OCI-LY3 (cell line): ENCODE measurements at regions not wholly inside any gene's neighbourhood (a gene's known extent, or its start where the extent isn't known, plus 50 kb on each side); places are given as distances from the start of the nearest gene placed in this dataset.

Experiments used
- EZH2phosphoT487 ChIP-seq: fragments of 200-600 bp; shearing (Covaris generic); IDR thresholded peaks from 2 replicates; pipeline ENCODE4 v1.6.1; 2018; ENCODE audit warnings: antibody characterized with exemption, mixed run types, low read depth
- TF ChIP-seq, protein P1 (sequence below): fragments of 200-600, 300-600 bp; sonication (generic); IDR thresholded peaks from 2 replicates; pipeline ENCODE4 v1.5.1; 2014; ENCODE audit warnings: antibody characterized with exemption, low read length, low read depth

DNA sequence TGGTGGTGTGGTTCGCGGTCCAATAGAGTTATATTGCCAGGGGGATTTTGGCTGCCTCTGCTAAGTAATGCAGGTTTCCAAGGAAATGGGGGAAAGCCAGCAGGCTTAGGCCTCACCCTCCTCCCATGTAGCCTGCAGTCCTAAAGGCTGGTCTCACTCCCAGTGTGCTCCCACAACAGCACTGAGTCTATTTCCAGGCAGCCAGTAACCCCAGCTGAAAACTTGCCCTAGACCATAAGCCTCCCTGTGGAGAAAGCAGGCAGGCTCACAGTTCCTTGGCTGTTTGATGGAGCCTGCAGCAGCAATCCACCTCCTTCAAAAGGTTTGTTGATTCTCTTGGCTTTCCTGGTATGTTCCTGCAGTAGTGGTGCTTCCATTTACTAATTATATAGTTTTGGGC is 220.0 kb upstream of the ZNF804B start:
- no peak for TF ChIP-seq EZH2phosphoT487
- TF ChIP-seq, protein P1, sequence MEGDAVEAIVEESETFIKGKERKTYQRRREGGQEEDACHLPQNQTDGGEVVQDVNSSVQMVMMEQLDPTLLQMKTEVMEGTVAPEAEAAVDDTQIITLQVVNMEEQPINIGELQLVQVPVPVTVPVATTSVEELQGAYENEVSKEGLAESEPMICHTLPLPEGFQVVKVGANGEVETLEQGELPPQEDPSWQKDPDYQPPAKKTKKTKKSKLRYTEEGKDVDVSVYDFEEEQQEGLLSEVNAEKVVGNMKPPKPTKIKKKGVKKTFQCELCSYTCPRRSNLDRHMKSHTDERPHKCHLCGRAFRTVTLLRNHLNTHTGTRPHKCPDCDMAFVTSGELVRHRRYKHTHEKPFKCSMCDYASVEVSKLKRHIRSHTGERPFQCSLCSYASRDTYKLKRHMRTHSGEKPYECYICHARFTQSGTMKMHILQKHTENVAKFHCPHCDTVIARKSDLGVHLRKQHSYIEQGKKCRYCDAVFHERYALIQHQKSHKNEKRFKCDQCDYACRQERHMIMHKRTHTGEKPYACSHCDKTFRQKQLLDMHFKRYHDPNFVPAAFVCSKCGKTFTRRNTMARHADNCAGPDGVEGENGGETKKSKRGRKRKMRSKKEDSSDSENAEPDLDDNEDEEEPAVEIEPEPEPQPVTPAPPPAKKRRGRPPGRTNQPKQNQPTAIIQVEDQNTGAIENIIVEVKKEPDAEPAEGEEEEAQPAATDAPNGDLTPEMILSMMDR = no peak
